ENCODE measurements at regions not wholly inside any gene's neighbourhood (a gene's known extent, or its start where the extent isn't known, plus 50 kb on each side); places are given as distances from the start of the nearest gene placed in this dataset.

- no peaks in the 10 kb centered on the region for H3K36me3 ChIP-seq (ENCODE audit: control insufficient read depth, insufficient read depth, low read length)
- H3K9me3 ChIP-seq (ENCODE audit: control insufficient read depth, insufficient read depth, low read depth, low read length): no peaks in the 10 kb centered on the region
- intact Hi-C loops (cut with micrococcal nuclease; ENCODE audit: unreplicated experiment): no loop called here
- DNase-seq (ENCODE audit: low read depth, low spot score) (no peak), ATAC-seq (no peak)
- no peak overlapping the region for H3K27ac ChIP-seq (ENCODE audit: low read length)
- ChIA-PET CTCF (no interaction called here), POLR2A (no interaction called here)
- no peak overlapping the region for H3K4me3 ChIP-seq (ENCODE audit: low read depth in 2 of 2, low read length in 2 of 2)
- no TSS peak for BruUV-seq (replicated peaks)
- no peak for TF ChIP-seq CTCF (IDR thresholded peaks at IDR 0.05)
- TF ChIP-seq TCF7L2 (IDR thresholded peaks at IDR 0.05; ENCODE audit: low read depth, low read length): no peak
- TF ChIP-seq REST (IDR thresholded peaks at IDR 0.05; ENCODE audit: insufficient read depth in 1 of 2, low read depth in 2 of 2, low read length in 1 of 2): no peak
- TF ChIP-seq POLR2AphosphoS5 (IDR thresholded peaks at IDR 0.05; ENCODE audit: low read depth, low read length): no peak
- no peak for TF ChIP-seq SIN3A (IDR thresholded peaks at IDR 0.05; ENCODE audit: borderline replicate concordance, insufficient read depth, low read depth, low read length)
- peaks cover 3% of the 10 kb centered on the region; the same call in 1 of the 2 replicates for H3K27me3 ChIP-seq (ENCODE audit: control insufficient read depth, insufficient read depth, low read length)
- H3K4me1 ChIP-seq (ENCODE audit: control insufficient read depth, insufficient read depth, low read length): no peaks in the 10 kb centered on the region
- in situ Hi-C loops (cut with HindIII; ENCODE audit: low pct_unique_long_range_greater_than_20kb, low sequenced_read_pairs): no loop called here
Observed at GRCh38 chr2:160610041-160610440, 116.4 kb upstream of the RBMS1 start.

GRCh38 chr2:160612266-160612856, 118.8 kb upstream of the RBMS1 start:
- TF ChIP-seq POLR2AphosphoS5 (IDR thresholded peaks at IDR 0.05; ENCODE audit: low read depth, low read length): no peak
- no peak for TF ChIP-seq TCF7L2 (IDR thresholded peaks at IDR 0.05; ENCODE audit: low read depth, low read length)
- TF ChIP-seq REST (IDR thresholded peaks at IDR 0.05; ENCODE audit: insufficient read depth in 1 of 2, low read depth in 2 of 2, low read length in 1 of 2): no peak
- no peak for TF ChIP-seq SIN3A (IDR thresholded peaks at IDR 0.05; ENCODE audit: borderline replicate concordance, insufficient read depth, low read depth, low read length)
- no peak for TF ChIP-seq CTCF (IDR thresholded peaks at IDR 0.05)
- no TSS peak for BruUV-seq (replicated peaks)
- intact Hi-C loops (cut with micrococcal nuclease; ENCODE audit: unreplicated experiment): no loop called here
- POLR2A ChIA-PET: no interaction called here
- no peak for DNase-seq (ENCODE audit: low read depth, low spot score)
- H3K27ac ChIP-seq (ENCODE audit: low read length): no peak overlapping the region
- CTCF ChIA-PET: no interaction called here
- no peaks in the 10 kb centered on the region for H3K4me1 ChIP-seq (ENCODE audit: control insufficient read depth, insufficient read depth, low read length)
- H3K36me3 ChIP-seq (ENCODE audit: control insufficient read depth, insufficient read depth, low read length): no peaks in the 10 kb centered on the region
- in situ Hi-C loops (cut with HindIII; ENCODE audit: low pct_unique_long_range_greater_than_20kb, low sequenced_read_pairs): no loop called here
- H3K9me3 ChIP-seq (ENCODE audit: control insufficient read depth, insufficient read depth, low read depth, low read length): no peaks in the 10 kb centered on the region
- no peak overlapping the region for H3K4me3 ChIP-seq (ENCODE audit: low read depth in 2 of 2, low read length in 2 of 2)
- no peak for ATAC-seq
- no peaks in the 10 kb centered on the region; the same call in 1 of the 2 replicates for H3K27me3 ChIP-seq (ENCODE audit: control insufficient read depth, insufficient read depth, low read length)

Measured in Panc1 (cell line).